ENCODE measurements at regions not wholly inside any gene's neighbourhood (a gene's known extent, or its start where the extent isn't known, plus 50 kb on each side); places are given as distances from the start of the nearest gene placed in this dataset.

- Histone ChIP-seq H3K27ac (ENCODE audit: low read length) (no peak overlapping the region), H3K27me3 (ENCODE audit: low read depth, low read length) (no peaks in the 10 kb centered on the region), H3K4me2 (ENCODE audit: low read length) (no peak overlapping the region), H3K9me3 (ENCODE audit: insufficient read depth, low read length) (peaks cover 5% of the 10 kb centered on the region; the same call in 1 of the 2 replicates), H3K4me3 (ENCODE audit: low read length) (no peak overlapping the region), H3K4me1 (ENCODE audit: low read length) (0 out of 2 replicates have a peak, but pooled peaks cover 3% of the 10 kb centered on the region), H3K36me3 (replicated peaks; ENCODE audit: low read depth, low read length) (no peaks in the 10 kb centered on the region), H3K9ac (ENCODE audit: low read length) (no peak overlapping the region), H3K79me2 (ENCODE audit: low read length) (no peaks in the 10 kb centered on the region), H2AFZ (ENCODE audit: low read depth, low read length) (no peak overlapping the region), H4K20me1 (ENCODE audit: insufficient read depth, low read length) (no peaks in the 10 kb centered on the region)
- no peak for TF ChIP-seq EZH2phosphoT487 (IDR thresholded peaks at IDR 0.05; ENCODE audit: low read depth)
- TF ChIP-seq CTCF (IDR thresholded peaks at IDR 0.05; ENCODE audit: low read depth, low read length) = no peak
These were observed 123.4 kb upstream of the CADM2 start for GRCh38 chr3:84835366-84835765.

- no peaks in the 10 kb centered on the region for H3K36me3 ChIP-seq (replicated peaks; ENCODE audit: low read depth, low read length)
- H3K4me3 ChIP-seq (ENCODE audit: low read length) = no peak overlapping the region
- no peaks in the 10 kb centered on the region for H3K79me2 ChIP-seq (ENCODE audit: low read length)
These were observed 121.8 kb upstream of the CADM2 start for GRCh38 chr3:84836961-84837360.

GRCh38 chr3:84877092-84877491 lies 81.7 kb upstream of the CADM2 start:
- H3K79me2 ChIP-seq (ENCODE audit: low read length) = no peaks in the 10 kb centered on the region
- no peak overlapping the region for H3K4me3 ChIP-seq (ENCODE audit: low read length)
- no peak overlapping the region for H3K27ac ChIP-seq (ENCODE audit: low read length)
- H3K9me3 ChIP-seq (ENCODE audit: insufficient read depth, low read length) = no peaks in the 10 kb centered on the region
- H4K20me1 ChIP-seq (ENCODE audit: insufficient read depth, low read length) = no peaks in the 10 kb centered on the region
- no peak overlapping the region for H2AFZ ChIP-seq (ENCODE audit: low read depth, low read length)
- TF ChIP-seq EZH2phosphoT487 (IDR thresholded peaks at IDR 0.05; ENCODE audit: low read depth) = no peak
- no peak for TF ChIP-seq CTCF (IDR thresholded peaks at IDR 0.05; ENCODE audit: low read depth, low read length)
- no peaks in the 10 kb centered on the region for H3K36me3 ChIP-seq (replicated peaks; ENCODE audit: low read depth, low read length)
- no peaks in the 10 kb centered on the region for H3K27me3 ChIP-seq (ENCODE audit: low read depth, low read length)
- H3K4me1 ChIP-seq (ENCODE audit: low read length) = no peaks in the 10 kb centered on the region
- no peak overlapping the region for H3K9ac ChIP-seq (ENCODE audit: low read length)
- no peak overlapping the region for H3K4me2 ChIP-seq (ENCODE audit: low read length)

More at GRCh38 chr3:84836961-84837360, 121.8 kb upstream of the CADM2 start:
- H3K9me3 ChIP-seq (ENCODE audit: insufficient read depth, low read length) = peaks cover 5% of the 10 kb centered on the region; the same call in 1 of the 2 replicates
- H3K9ac ChIP-seq (ENCODE audit: low read length) = no peak overlapping the region
- H4K20me1 ChIP-seq (ENCODE audit: insufficient read depth, low read length) = no peaks in the 10 kb centered on the region
- no peak overlapping the region for H3K27ac ChIP-seq (ENCODE audit: low read length)
- H3K4me1 ChIP-seq (ENCODE audit: low read length) = 0 out of 2 replicates have a peak, but pooled peaks cover 3% of the 10 kb centered on the region
- H3K27me3 ChIP-seq (ENCODE audit: low read depth, low read length) = no peaks in the 10 kb centered on the region
- no peak overlapping the region for H3K4me2 ChIP-seq (ENCODE audit: low read length)
- no peak overlapping the region for H2AFZ ChIP-seq (ENCODE audit: low read depth, low read length)
- TF ChIP-seq EZH2phosphoT487 (IDR thresholded peaks at IDR 0.05; ENCODE audit: low read depth) (no peak), CTCF (IDR thresholded peaks at IDR 0.05; ENCODE audit: low read depth, low read length) (no peak)

GRCh38 chr3:84881288-84881687 lies 77.5 kb upstream of the CADM2 start:
- Histone ChIP-seq H3K4me2 (ENCODE audit: low read length) (no peak overlapping the region), H3K27ac (ENCODE audit: low read length) (no peak overlapping the region), H2AFZ (ENCODE audit: low read depth, low read length) (no peak overlapping the region), H3K9me3 (ENCODE audit: insufficient read depth, low read length) (no peaks in the 10 kb centered on the region), H3K36me3 (replicated peaks; ENCODE audit: low read depth, low read length) (no peaks in the 10 kb centered on the region), H3K79me2 (ENCODE audit: low read length) (no peaks in the 10 kb centered on the region), H4K20me1 (ENCODE audit: insufficient read depth, low read length) (no peaks in the 10 kb centered on the region), H3K4me3 (ENCODE audit: low read length) (no peak overlapping the region), H3K27me3 (ENCODE audit: low read depth, low read length) (no peaks in the 10 kb centered on the region), H3K9ac (ENCODE audit: low read length) (no peak overlapping the region), H3K4me1 (ENCODE audit: low read length) (no peaks in the 10 kb centered on the region)
- TF ChIP-seq EZH2phosphoT487 (IDR thresholded peaks at IDR 0.05; ENCODE audit: low read depth) (no peak), CTCF (IDR thresholded peaks at IDR 0.05; ENCODE audit: low read depth, low read length) (no peak)
